ENCODE measurements at regions not wholly inside any gene's neighbourhood (a gene's known extent, or its start where the extent isn't known, plus 50 kb on each side); places are given as distances from the start of the nearest gene placed in this dataset.

- FAIRE-seq = no peak
Measured at GRCh38 chr13:34422956-34423355, 519.1 kb upstream of the NBEA start.

DNA sequence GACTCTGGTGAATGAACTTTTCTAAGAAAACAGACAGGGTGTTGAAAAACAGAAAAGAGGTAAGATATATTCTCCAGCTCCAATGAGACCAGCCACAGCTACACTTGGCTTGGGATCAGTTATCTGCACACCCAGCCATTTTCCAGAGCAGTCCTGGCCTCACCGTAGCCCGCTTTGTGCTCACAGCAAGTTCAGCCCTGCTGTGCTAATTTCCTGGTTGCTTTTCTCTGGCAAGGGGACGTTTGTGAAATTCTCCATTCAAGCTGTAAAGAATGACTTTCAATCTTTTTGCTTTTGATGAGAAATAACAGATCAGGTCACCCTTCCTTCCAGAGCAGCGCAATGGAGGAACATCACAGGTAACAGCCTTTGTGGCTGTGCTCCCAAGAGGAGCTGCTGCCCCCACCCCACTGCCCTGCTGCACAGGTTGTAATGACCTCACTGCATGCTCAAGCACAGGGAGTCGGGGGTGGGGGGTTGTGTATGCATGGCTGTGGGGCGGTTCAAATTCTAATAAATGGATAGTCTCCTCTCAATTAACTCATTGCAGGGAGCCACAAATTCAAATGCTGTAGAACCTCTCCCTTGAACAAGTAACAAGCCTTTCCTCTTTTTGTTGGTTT is 516.6 kb upstream of the NBEA start:
- no peak for FAIRE-seq

- no peak for FAIRE-seq
Measured at GRCh38 chr13:34428911-34429310, 513.2 kb upstream of the NBEA start.

DNA sequence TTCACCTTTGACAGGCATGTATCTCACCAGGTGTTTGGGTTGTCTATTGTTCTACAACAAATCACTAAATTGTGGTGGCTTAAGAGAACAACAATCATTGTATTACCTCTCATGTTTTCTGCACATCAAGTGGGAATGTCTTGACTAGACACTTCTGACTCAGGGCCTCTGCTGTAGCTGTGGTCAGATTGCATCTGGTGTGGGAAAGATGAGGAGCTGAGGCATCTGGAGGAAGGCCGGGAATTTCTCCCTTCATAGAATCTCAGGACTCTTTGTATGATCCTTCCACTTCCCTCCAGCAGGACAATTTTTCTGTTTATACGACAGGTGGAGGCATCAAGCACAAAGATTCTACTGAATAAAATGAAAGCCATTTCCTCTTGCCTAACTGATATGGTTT is 511.8 kb upstream of the NBEA start:
- FAIRE-seq = no peak

- FAIRE-seq = no peak
Measured at GRCh38 chr13:34431827-34432581, 510.1 kb upstream of the NBEA start.

GRCh38 chr13:34435338-34435737 is 506.7 kb upstream of the NBEA start:
- no peak for FAIRE-seq

DNA sequence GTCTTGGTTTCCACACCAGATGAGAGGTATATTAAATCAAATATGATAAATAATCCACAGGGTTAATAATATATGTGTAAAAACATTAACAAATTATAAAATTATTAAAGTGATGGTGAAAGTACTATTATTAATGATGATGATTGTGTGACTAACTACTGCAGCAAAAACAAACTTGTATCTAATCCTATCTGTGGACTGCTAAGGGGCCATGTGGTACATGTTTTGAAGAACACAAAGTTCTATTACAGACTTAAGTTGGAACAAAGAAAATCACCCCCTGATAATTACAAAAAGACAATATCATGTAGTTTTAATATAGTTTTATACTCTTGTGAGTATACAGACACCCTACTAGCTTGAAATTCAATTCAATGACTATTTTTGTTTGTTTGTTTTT is 504.2 kb upstream of the NBEA start:
- no peak for FAIRE-seq

DNA sequence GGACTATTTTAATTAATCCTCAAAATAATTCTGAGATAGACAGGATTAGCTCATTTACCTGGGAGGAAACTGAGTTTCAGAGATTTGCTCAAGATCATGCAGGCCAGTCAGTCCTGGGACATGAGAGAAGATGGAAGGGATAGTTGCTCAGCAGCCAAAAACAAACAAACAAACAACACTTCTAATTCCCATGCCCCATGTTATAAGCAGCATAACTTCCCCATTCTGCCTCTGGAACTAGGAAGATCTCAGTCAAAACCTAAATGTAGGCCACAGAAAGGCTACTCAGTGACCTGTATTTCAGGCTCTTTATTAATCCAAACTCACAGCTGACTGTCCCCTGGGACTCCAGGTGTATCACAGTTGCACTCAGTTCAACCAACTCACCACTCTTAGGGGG is 489.2 kb upstream of the NBEA start:
- no peak for FAIRE-seq

DNA sequence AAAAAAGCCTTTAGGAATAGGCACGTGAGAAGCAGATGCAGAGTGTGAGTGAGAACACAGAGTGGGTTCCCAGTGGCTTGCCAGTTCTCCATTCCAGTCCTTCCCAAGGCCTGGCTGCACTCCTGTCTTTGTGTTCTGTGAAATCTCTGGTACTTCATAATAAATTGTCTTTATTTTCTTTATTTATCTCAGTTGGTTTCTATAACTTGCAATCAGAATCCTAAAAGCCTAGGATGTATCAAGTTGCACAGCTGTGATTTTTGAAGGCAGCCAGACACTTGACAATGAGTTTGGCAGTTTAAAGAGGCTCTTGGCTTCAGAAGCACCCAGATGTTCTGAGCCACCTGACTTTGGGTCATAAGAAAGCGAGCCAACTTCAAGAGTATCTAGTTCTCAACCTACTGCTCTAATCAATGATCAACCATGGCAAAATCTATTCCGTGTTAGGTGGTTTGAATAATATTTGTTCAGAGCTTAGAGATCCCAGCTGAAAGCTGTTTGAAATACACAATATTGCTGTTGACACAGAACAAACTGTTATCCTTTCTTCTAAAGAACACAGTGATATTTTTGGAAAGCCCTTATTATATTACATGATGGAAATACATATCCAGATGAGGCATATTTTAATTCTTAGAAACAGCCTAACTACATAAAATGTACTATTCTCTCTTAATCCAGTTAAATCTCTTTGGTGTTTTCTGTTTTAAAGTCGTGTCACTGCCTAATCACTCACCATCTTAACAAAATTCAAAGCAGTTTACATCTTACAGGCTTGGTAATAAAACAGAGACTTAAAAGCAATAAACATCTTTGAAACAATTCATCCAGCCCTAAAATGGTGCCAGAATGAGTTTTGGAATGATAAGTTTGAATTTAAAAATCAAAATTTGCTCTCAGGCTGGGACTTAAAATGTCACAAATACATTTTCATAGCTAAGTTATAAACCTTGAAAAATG is 483.0 kb upstream of the NBEA start:
- no peak for FAIRE-seq

DNA sequence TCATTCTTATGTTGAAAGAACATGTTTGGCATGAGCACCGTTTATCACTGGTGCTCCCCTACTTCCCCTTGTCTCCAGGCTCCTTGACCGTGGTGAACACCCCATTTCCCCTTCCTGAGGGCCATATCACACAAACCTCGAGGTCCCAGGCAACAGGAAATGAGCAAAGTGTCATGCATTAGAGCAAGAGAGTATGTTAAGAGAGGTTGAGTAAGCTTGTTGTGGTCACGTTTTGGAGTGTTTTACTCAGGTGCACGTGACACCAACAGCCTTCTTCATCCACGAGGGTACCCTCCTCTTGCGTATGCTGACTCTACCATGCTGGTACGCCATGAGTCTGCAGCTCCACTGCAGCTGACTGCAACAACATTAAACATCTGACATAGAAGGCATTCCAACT is 482.2 kb upstream of the NBEA start:
- no peak for FAIRE-seq

- FAIRE-seq = no peak
Measured at GRCh38 chr13:34462843-34463242, 479.2 kb upstream of the NBEA start.

DNA sequence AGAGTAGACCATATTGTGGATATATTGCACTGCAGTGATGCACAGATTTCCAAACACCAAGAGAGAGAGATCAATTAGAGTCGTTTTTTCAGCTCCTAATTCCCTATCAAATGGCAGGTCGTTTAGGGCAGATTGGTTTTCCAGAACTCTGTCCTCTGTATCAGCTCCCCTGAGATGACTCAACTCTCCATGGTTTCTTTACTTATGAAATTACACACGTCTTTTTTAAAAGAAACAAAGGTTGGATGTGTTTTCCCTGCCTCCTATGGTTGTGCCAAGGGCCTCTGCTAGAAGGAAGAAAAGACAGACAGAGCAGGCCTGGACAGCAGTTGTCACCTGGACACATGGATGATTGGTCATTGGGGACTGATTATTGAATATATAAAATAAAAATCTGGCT is 478.1 kb upstream of the NBEA start:
- no peak for FAIRE-seq

- no peak for FAIRE-seq
Measured at GRCh38 chr13:34465423-34465922, 476.6 kb upstream of the NBEA start.

DNA sequence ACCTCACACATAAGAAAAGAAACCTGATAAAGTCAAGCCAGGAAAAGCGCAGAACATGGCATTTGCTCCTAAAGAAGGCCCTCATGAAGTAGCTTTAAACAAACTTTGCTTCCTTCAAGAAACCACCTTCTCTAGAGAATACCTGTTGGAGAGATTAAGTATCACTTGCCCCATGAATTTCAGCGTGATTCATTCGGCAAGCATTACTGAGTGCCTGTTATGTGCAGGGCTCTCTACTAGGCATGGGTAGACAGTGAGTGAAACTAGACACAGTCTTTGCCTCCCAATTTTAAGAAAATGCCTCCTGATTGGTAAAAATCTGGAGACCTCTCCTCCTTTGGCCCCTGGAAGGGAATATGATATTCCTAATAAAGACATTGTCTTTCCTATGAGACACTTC is 475.8 kb upstream of the NBEA start:
- no peak for FAIRE-seq

DNA sequence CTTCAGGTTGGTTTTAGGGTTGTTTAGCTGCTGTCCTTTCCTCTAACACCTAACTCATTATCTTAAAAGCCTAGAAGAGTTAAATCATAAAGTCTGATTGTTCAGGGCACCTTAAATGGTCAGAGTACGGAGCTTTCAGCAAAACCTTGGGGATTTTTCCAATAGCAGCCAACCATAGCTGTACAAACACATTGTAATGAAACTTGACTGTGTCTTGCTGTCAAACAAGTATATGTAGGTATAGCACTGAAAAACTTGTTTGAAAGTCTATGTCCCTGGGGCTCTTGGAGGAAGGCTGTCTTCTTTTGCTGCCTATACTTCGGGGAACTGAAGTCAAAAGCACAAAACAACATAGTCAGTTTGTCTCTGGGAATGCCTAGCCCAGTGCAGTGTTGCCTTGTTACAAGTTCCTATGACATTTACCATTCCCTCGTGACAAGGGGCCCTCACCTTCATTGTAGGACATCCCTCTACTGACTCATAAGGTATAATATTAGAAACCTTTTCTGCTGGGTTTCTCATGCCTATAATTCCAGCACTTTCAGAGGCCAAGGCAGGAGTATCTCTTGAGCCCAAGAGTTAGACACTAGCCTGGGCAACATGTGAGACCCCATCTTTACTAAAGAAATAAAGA is 474.5 kb upstream of the NBEA start:
- no peak for FAIRE-seq

DNA sequence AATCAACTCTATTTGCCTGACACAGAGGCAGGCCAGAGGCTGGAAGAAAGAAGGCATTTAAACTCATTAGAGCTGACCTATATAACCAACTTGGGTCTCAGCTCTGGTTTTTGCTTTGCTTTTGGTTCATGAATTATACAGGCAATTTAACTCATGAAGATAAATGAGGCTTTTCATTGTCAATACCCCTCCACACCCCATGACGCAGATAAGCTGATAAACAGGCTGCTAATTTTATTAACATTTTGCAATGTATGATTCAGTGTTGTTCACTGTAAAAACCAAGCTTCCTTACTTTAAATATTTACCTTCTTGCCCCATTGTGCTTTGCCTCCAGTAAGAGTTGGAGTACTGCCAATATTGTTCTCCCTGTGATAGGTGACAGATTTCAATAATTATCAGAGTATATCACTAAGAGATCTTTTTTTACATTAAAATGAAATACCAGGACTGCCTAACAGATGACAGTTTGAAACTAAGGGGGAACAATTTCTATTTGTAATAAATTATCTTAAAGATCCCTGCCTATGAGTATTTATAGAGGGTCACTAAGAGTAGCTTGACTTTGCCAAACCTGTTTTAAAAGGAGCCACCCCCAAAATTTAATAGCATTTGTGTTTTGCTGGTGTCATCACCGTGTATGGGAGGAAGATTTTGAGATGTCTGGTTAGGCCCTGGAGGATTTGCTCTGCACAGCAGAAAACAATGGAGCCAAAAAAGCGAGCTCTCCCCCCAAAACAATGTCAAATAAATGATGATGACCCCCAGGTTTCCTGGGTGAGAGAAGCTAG is 472.7 kb upstream of the NBEA start:
- no peak for FAIRE-seq

DNA sequence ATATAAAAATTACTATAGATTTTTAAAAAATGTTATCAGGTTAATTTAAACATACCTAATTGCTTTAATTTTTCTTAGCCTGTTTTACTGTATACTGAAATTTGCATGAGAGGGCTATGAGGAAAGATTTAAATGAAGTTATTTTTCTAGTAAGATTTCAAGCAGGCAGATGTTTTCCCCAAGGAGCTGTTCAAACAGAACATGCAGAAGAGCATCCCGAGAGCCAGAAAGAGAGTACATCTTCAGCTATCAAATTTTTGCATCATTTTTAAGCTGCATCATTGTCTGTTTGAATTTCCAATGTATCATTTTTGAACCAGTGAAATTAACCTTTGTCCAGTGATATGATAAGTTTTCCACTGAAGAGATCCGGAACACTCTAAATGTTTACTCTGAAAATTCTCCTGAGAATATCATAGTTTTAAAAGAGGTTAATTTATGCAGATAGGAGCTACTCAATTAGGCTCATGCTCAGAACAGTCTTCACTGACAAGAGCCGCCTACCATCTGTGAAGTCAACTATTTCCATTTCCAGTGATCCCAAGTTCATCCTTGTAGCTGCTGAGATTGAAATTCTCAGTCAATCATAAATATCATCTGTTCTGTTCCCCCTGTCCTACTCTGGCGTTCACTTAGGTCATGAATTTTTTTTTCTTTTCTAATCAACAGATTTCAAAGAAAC is 467.7 kb upstream of the NBEA start:
- no peak for FAIRE-seq

GRCh38 chr13:34478376-34478775 is 463.7 kb upstream of the NBEA start:
- FAIRE-seq = no peak

- FAIRE-seq = no peak
Measured at GRCh38 chr13:34502011-34502410, 440.1 kb upstream of the NBEA start.

GRCh38 chr13:34502621-34503020 is 439.4 kb upstream of the NBEA start:
- FAIRE-seq = no peak

GRCh38 chr13:34506796-34507195 is 435.3 kb upstream of the NBEA start:
- no peak for FAIRE-seq

DNA sequence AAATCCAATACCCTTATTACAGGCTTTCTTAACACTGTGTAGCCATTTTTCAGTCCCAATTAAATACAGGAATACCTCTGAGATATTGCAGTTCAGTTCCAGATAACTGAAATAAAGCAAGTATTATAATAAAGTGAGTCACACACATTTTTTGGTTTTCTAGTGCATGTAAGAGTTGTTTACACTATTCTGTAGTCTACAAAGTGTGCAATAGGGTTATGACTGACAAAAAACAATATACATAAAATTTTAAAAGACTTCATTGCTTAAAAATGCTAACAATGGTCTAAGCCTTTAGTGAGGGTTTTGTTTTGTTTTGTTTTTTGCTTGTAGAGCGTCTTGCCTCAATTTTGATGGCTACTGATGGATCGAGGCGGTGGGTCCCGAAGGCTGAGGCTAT is 434.4 kb upstream of the NBEA start:
- FAIRE-seq = no peak
